Ectodermal cell (in vitro differentiated cells): ENCODE measurements at regions not wholly inside any gene's neighbourhood (a gene's known extent, or its start where the extent isn't known, plus 50 kb on each side); places are given as distances from the start of the nearest gene placed in this dataset.

Source experiments
- H3K27ac ChIP-seq: 2 replicates; pipeline ENCODE4 v1.7.0; 2013; ENCODE audit warnings: mild to moderate bottlenecking, low read depth, low read length; ENCODE audit not compliant: insufficient read depth, poor library complexity, severe bottlenecking
- H3K27me3 ChIP-seq: 2 replicates; pipeline ENCODE4 v1.7.0; 2013; ENCODE audit warnings: mild to moderate bottlenecking, low read length; ENCODE audit not compliant: insufficient read depth, control insufficient read depth, poor library complexity, severe bottlenecking
- H3K36me3 ChIP-seq: one replicate; pipeline ENCODE4 v1.7.0; 2013; ENCODE audit warnings: low read length; ENCODE audit not compliant: control insufficient read depth, insufficient read depth
- H3K4me1 ChIP-seq: one replicate; pipeline ENCODE4 v1.7.0; 2013; ENCODE audit warnings: low read length; ENCODE audit not compliant: control insufficient read depth, insufficient read depth
- H3K4me3 ChIP-seq: 2 replicates; pipeline ENCODE4 v1.7.0; 2013; ENCODE audit warnings: low read depth, low read length, control low read depth; ENCODE audit not compliant: insufficient read depth
- H3K9me3 ChIP-seq: 2 replicates; pipeline ENCODE4 v1.7.0; 2013; ENCODE audit warnings: mild to moderate bottlenecking, low read length, moderate library complexity; ENCODE audit not compliant: control insufficient read depth
- WGBS, 2 experiments: methylation state at CpG; one replicate each; pipeline ENCODE4 v1.1.7; 2013; ENCODE audit warnings: missing lambda C conversion rate in 2 of 2; 5-methylcytosine and 5-hydroxymethylcytosine counted together

DNA sequence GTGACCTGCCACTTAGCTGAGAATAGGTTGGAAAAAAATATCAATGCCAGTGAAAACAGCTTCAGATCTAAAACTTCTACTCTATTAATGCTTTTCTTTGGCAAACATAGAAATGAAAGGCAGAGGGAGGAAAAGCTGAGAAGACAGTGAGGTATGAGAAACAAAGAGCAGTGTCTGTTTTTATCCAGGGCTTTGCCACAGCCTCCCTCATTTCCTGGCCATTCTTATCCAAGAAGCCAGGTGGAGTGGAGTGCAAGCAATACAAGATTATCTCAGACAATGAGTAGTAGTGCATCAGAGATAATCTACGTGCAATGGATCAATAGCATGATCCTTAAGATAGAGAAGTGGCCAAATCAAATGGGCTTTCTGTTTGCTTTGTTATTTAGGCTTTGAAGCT lies 808.7 kb upstream of the PIK3C3 start:
- Histone ChIP-seq H3K36me3 (no peaks in the 10 kb centered on the region), H3K4me1 (no peaks in the 10 kb centered on the region), H3K27ac (no peak overlapping the region), H3K4me3 (no peak overlapping the region), H3K27me3 (no peaks in the 10 kb centered on the region), H3K9me3 (no peaks in the 10 kb centered on the region)
- 87 to 89% methylated on average over 1 of the region's 1 CpG for WGBS, 2 experiments

DNA sequence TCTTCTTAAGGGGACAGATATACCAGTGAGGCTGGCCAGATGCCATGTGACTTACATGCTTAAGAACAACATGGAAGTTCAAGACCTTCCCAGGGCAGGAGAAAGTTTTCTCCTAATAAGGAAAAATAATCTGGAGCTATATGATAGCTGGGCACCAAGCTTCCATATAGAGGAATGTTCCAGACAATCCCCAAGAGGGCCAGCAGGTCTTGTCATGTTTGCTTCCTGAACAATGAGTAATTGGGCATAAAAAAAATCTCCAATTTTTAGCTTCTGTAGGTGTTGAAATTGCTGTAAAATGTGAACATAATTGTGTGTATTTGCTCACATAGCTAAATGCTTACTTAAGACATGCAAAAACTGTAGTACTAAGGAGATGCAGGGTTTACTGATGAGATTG lies 809.5 kb upstream of the PIK3C3 start:
- no peaks in the 10 kb centered on the region for H3K36me3 ChIP-seq
- no peaks in the 10 kb centered on the region for H3K9me3 ChIP-seq
- H3K4me1 ChIP-seq: no peaks in the 10 kb centered on the region
- H3K27ac ChIP-seq: no peak overlapping the region
- H3K27me3 ChIP-seq: no peaks in the 10 kb centered on the region
- H3K4me3 ChIP-seq: no peak overlapping the region

DNA sequence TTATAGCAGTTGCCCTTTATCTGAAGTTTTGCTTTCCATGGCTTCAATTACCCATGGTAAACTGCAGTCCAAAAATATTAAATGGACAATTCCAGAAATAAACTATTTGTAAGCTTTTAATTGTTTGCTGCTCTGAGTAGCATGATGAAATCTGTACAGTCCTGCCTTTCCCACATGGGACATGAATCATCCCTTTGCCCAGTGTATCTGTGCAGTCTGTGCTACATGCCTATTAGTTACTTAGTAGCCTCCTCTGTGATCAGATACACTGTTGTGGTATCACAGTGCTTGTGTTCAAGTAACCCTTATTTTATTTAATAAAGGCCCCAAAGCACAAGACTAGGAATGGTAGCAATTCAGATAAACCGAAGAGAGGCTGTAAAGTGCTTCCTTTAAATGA lies 810.6 kb upstream of the PIK3C3 start:
- no peaks in the 10 kb centered on the region for H3K36me3 ChIP-seq
- no peak overlapping the region for H3K27ac ChIP-seq
- H3K4me3 ChIP-seq: no peak overlapping the region
- H3K27me3 ChIP-seq: no peaks in the 10 kb centered on the region
- no peaks in the 10 kb centered on the region for H3K9me3 ChIP-seq
- no peaks in the 10 kb centered on the region for H3K4me1 ChIP-seq
- WGBS, 2 experiments: 100% methylated on average over 1 of the region's 1 CpG; no CpG with 5 or more reads in 1 of the 2 experiments

DNA sequence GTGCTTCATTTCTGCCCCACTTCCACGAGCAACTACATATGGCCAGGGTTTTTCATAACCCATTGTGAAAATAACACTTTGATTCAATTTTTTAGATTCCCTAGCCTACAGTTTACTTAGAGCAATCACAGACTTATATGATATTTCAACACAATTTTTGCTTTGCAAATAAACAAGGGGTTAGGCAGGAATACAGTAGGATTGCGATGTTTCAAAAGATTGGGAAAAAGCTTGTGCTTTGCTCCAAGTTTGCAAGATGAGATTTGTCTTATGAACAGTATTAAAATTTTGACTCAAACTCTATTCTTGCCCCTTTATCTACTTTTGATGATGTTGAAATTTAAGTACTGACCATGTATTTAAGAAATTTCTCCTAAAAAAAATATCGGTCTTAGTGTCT lies 814.5 kb upstream of the PIK3C3 start:
- Histone ChIP-seq H3K27ac (no peak overlapping the region), H3K36me3 (no peaks in the 10 kb centered on the region), H3K4me1 (no peaks in the 10 kb centered on the region), H3K4me3 (no peak overlapping the region), H3K9me3 (no peaks in the 10 kb centered on the region), H3K27me3 (no peaks in the 10 kb centered on the region)
- WGBS, 2 experiments: 90 to 96% methylated on average over 2 to 3 of the region's 3 CpGs

DNA sequence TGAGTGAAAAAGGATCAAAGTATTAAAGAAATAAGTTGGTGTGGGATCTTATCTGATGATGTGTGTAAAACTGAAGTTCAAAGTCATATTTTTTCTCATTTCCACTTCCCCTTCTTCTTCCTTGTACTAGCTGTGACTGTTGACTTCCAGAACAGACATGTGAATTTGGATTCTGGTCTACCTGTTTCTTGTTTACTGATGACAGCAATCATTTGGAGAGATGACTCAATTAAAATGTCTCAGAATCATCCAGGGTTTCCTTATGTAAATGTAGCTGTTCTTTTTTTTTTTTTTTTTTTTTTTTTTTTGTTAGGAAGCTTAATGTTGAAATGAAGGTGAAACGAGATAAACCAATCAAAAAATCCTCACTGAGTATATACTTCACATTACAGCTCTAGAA lies 819.9 kb upstream of the PIK3C3 start:
- Histone ChIP-seq H3K4me1 (no peaks in the 10 kb centered on the region), H3K9me3 (no peaks in the 10 kb centered on the region)

DNA sequence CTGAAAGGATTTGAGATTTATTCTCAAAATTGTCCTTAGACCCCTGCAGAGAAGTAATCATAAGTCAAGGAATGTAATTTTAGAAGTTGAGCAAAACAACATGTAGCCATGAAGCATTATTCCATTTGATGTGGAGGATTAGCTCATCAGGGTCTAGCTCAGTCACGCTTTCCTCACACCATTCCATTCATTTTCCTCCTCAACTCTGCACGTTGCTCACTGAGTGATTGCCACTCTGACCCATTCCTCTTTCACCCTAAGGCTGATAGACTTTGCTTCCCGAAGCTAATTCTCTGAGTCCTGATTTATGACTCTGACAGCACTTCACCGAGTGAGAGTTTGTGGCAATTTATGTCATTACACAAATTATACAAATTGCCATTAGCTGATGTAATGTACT lies 820.6 kb upstream of the PIK3C3 start:
- H3K36me3 ChIP-seq: no peaks in the 10 kb centered on the region
- H3K27me3 ChIP-seq: no peaks in the 10 kb centered on the region
- H3K4me3 ChIP-seq: no peak overlapping the region
- no peaks in the 10 kb centered on the region for H3K9me3 ChIP-seq
- WGBS, 2 experiments: 55 to 58% methylated on average over 3 of the region's 4 CpGs
- no peaks in the 10 kb centered on the region for H3K4me1 ChIP-seq
- no peak overlapping the region for H3K27ac ChIP-seq

More for the DNA sequence above, 819.9 kb upstream of the PIK3C3 start:
- H3K27ac ChIP-seq: no peak overlapping the region
- H3K36me3 ChIP-seq: no peaks in the 10 kb centered on the region
- H3K4me3 ChIP-seq: no peak overlapping the region
- H3K27me3 ChIP-seq: no peaks in the 10 kb centered on the region
- no CpG with 5 or more reads among the region's 1 CpG for WGBS, 2 experiments

DNA sequence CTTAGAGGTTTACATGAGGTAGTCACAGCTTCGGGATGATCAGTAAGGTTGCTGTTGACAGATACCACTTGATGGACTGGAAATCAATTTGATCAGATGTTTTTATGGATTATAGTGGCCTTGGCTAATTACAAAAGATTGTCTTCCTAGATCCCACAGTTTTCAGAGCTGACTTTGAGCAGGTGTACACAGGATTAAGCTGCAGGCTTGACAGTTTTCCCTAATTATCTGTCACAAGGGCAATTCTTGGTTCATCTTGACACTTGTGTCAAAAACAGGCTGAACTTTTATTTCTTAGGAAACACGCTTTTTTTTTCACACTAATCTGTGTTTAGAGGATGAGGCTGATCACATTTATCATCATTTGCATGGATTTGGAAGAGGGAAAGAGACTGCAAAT lies 824.0 kb upstream of the PIK3C3 start:
- no peaks in the 10 kb centered on the region for H3K4me1 ChIP-seq
- no peak overlapping the region for H3K27ac ChIP-seq
- no peaks in the 10 kb centered on the region for H3K36me3 ChIP-seq
- 97 to 98% methylated on average over 2 of the region's 2 CpGs for WGBS, 2 experiments
- H3K9me3 ChIP-seq: no peaks in the 10 kb centered on the region
- no peak overlapping the region for H3K4me3 ChIP-seq
- H3K27me3 ChIP-seq: no peaks in the 10 kb centered on the region

DNA sequence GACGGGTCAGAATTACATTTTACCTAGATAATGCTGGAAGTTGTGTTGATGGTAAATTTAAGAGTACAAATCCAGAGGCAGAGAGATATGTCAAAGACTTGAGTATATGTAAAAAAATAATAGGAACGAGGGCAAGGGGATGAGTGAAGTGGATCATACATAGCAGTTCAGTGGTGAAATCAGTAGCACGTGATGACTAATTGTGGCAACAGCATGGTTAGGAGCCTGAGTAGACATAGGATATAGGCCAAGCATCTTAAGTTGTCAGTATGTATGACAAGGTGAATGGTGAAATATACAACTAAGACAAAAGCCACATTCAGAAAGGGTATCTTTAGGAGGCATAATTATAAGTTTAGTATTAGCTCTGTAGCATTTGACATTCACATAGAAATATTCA lies 826.5 kb upstream of the PIK3C3 start:
- Histone ChIP-seq H3K4me3 (no peak overlapping the region), H3K9me3 (no peaks in the 10 kb centered on the region), H3K27me3 (no peaks in the 10 kb centered on the region), H3K36me3 (no peaks in the 10 kb centered on the region), H3K27ac (no peak overlapping the region), H3K4me1 (no peaks in the 10 kb centered on the region)
- WGBS, 2 experiments: 91 to 97% methylated on average over 3 of the region's 3 CpGs

DNA sequence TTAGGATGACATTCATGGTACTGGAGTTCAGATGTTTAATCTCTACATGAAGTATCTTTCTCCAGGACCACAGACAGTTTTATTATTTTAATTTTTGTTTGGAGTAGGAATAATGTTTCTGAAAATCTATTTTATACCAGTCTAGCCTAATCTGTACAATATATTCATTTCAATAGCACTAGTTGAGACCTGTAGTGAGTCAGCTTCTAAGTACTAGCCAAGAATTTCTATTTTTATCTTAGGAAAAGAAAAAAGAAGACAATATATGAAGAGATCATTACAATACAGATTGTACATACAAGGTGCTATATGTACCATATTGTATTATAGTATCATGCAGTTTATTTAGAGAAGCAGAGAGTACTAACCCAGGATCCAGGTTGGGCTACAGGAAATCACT lies 826.9 kb upstream of the PIK3C3 start:
- H3K27ac ChIP-seq: no peak overlapping the region
- no peaks in the 10 kb centered on the region for H3K27me3 ChIP-seq
- H3K4me3 ChIP-seq: no peak overlapping the region
- no peaks in the 10 kb centered on the region for H3K4me1 ChIP-seq
- no peaks in the 10 kb centered on the region for H3K36me3 ChIP-seq
- no peaks in the 10 kb centered on the region for H3K9me3 ChIP-seq

DNA sequence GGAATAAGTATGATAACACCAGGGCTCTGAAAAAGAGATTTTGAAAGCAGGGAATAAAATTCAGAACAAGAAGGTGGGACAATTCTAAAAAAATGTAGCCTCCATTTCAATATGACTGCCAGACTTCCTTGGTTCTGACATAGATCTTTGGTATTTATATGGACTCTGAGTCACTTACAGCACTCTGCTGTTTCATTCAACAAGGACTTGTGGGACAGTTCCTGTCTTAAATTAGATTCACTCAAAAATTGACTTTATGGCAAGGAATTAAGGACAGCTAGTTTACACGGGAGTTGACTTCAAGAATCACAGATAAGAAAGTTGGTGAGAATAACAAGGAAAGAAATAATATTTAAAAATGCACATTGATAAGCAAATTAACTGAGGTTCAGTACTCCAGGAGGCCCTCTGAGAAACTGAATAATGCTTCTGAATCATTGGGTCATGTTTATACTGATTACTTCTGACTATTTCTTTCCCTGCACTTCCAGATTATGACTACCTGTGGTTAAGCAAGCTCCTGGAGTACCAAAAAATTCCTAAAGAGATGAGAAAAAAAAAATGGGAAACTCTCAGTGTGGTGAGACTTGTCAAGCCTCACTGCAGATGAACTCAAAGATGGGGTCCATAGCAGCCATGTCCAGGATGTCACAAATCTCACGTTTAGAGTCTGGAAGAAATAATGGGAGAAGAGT lies 828.3 kb upstream of the PIK3C3 start:
- Histone ChIP-seq H3K4me1 (peaks cover under 1% of the 10 kb centered on the region), H3K4me3 (no peak overlapping the region), H3K27ac (no peak overlapping the region), H3K36me3 (no peaks in the 10 kb centered on the region), H3K9me3 (no peaks in the 10 kb centered on the region), H3K27me3 (no peaks in the 10 kb centered on the region)
- WGBS, 2 experiments: 83 to 84% methylated on average over 1 to 2 of the region's 2 CpGs
